ENCODE measurements at regions not wholly inside any gene's neighbourhood (a gene's known extent, or its start where the extent isn't known, plus 50 kb on each side); places are given as distances from the start of the nearest gene placed in this dataset.
"Not testable (repeated sequence)": the region's sequence is repeated elsewhere in the genome, so short reads cannot be mapped to it uniquely, and the experiment has no call there.

GRCh38 chr2:67713376-67713775 lies 316.2 kb downstream of the ETAA1 start:
- DNase-seq, result no peak

GRCh38 chr2:67716895-67717396 lies 319.8 kb downstream of the ETAA1 start:
- DNase-seq, result no peak

- no peak for DNase-seq
Observed at GRCh38 chr2:67717692-67718091, 320.6 kb downstream of the ETAA1 start.

GRCh38 chr2:67719351-67719750 lies 322.2 kb downstream of the ETAA1 start:
- no peak for DNase-seq

- no peak for DNase-seq
Observed at GRCh38 chr2:67721516-67721915, 324.4 kb downstream of the ETAA1 start.

GRCh38 chr2:67724261-67724660 lies 327.1 kb downstream of the ETAA1 start:
- DNase-seq, result no peak

GRCh38 chr2:67725731-67726130 lies 328.6 kb downstream of the ETAA1 start:
- DNase-seq, result no peak

- no peak for DNase-seq
Observed at GRCh38 chr2:67726416-67726815, 329.3 kb downstream of the ETAA1 start.

GRCh38 chr2:67727131-67727530 lies 330.0 kb downstream of the ETAA1 start:
- DNase-seq, result no peak

- DNase-seq, result no peak
Observed at GRCh38 chr2:67727623-67728022, 330.5 kb downstream of the ETAA1 start.

- no peak for DNase-seq
Observed at GRCh38 chr2:67729474-67729873, 332.3 kb downstream of the ETAA1 start.

GRCh38 chr2:67733517-67733916 lies 329.3 kb downstream of the C1D start:
- no peak for DNase-seq

GRCh38 chr2:67752199-67752598 lies 310.6 kb downstream of the C1D start:
- DNase-seq, result no peak

GRCh38 chr2:67752969-67753368 lies 309.8 kb downstream of the C1D start:
- no peak for DNase-seq

- no peak for DNase-seq
Observed at GRCh38 chr2:67755156-67755882, 307.5 kb downstream of the C1D start.

GRCh38 chr2:67760995-67761394 lies 301.8 kb downstream of the C1D start:
- DNase-seq, result no peak

GRCh38 chr2:67771380-67771779 lies 291.4 kb downstream of the C1D start:
- no peak for DNase-seq

- DNase-seq, result no peak
Observed at GRCh38 chr2:67772216-67773170, 290.3 kb downstream of the C1D start.

- no peak for DNase-seq
Observed at GRCh38 chr2:67773851-67774250, 289.0 kb downstream of the C1D start.

- no peak for DNase-seq
Observed at GRCh38 chr2:67776276-67776675, 286.5 kb downstream of the C1D start.

GRCh38 chr2:67777010-67777409 lies 285.8 kb downstream of the C1D start:
- no peak for DNase-seq

- no peak for DNase-seq
Observed at GRCh38 chr2:67777836-67778429, 284.9 kb downstream of the C1D start.

GRCh38 chr2:67780841-67781240 lies 282.0 kb downstream of the C1D start:
- DNase-seq, result not testable (repeated sequence)
